ENCODE measurements at regions not wholly inside any gene's neighbourhood (a gene's known extent, or its start where the extent isn't known, plus 50 kb on each side); places are given as distances from the start of the nearest gene placed in this dataset.
"Not testable (repeated sequence)": the region's sequence is repeated elsewhere in the genome, so short reads cannot be mapped to it uniquely, and the experiment has no call there.

GRCh38 chr4:125169192-125169591, 145.6 kb upstream of the FAT4 start:
- Mint-ChIP-seq H3K9me3 (peaks cover 3 to 12% of the 10 kb centered on the region in 2 donors), H3K27ac (no peak overlapping the region), H3K36me3 (no peaks in the 10 kb centered on the region)
- no peak for ATAC-seq
- no peak for DNase-seq (ENCODE audit: low spot score in 2 of 2)

- peaks cover 3 to 12% of the 10 kb centered on the region in 2 donors for H3K9me3 Mint-ChIP-seq
- H3K27ac Mint-ChIP-seq = no peak overlapping the region
- no peak for DNase-seq (ENCODE audit: low spot score in 2 of 2)
- no peak for ATAC-seq
- H3K36me3 Mint-ChIP-seq = no peaks in the 10 kb centered on the region
Measured at GRCh38 chr4:125168531-125168930, 146.2 kb upstream of the FAT4 start.

GRCh38 chr4:125166012-125166411, 148.7 kb upstream of the FAT4 start:
- H3K9me3 Mint-ChIP-seq; H3K27ac Mint-ChIP-seq; DNase-seq (ENCODE audit: low spot score in 2 of 2); ATAC-seq; H3K36me3 Mint-ChIP-seq: not testable (repeated sequence)

GRCh38 chr4:125159001-125159400, 155.8 kb upstream of the FAT4 start:
- no peaks in the 10 kb centered on the region for H3K36me3 Mint-ChIP-seq
- DNase-seq (ENCODE audit: low spot score in 2 of 2) (no peak), ATAC-seq (no peak)
- H3K9me3 Mint-ChIP-seq = peaks cover 11 to 21% of the 10 kb centered on the region in 2 donors
- no peak overlapping the region for H3K27ac Mint-ChIP-seq

- Mint-ChIP-seq H3K36me3 (no peaks in the 10 kb centered on the region), H3K9me3 (peaks cover 15% of the 10 kb centered on the region in 2 donors), H3K27ac (no peak overlapping the region)
- ATAC-seq (no peak), DNase-seq (ENCODE audit: low spot score in 2 of 2) (no peak)
Measured at GRCh38 chr4:125155251-125155650, 159.5 kb upstream of the FAT4 start.

- Mint-ChIP-seq H3K9me3 (peaks cover 0 to 3% of the 10 kb centered on the region in 2 donors), H3K36me3 (no peaks in the 10 kb centered on the region), H3K27ac (no peak overlapping the region)
- no peak for ATAC-seq
- DNase-seq (ENCODE audit: low spot score in 2 of 2) = no peak
Measured at GRCh38 chr4:125140966-125141495, 173.7 kb upstream of the FAT4 start.

GRCh38 chr4:125135652-125136051, 179.1 kb upstream of the FAT4 start:
- peaks cover 0 to 6% of the 10 kb centered on the region in 2 donors for H3K9me3 Mint-ChIP-seq
- ATAC-seq (no peak), DNase-seq (ENCODE audit: low spot score in 2 of 2) (no peak)
- H3K27ac Mint-ChIP-seq = no peak overlapping the region
- no peaks in the 10 kb centered on the region for H3K36me3 Mint-ChIP-seq

GRCh38 chr4:125132729-125133128, 182.0 kb upstream of the FAT4 start:
- DNase-seq (ENCODE audit: low spot score in 2 of 2) (no peak), ATAC-seq (no peak)
- H3K9me3 Mint-ChIP-seq = peaks cover 0 to 4% of the 10 kb centered on the region in 2 donors
- no peak overlapping the region for H3K27ac Mint-ChIP-seq
- H3K36me3 Mint-ChIP-seq = no peaks in the 10 kb centered on the region

- no peak for DNase-seq (ENCODE audit: low spot score in 2 of 2)
- Mint-ChIP-seq H3K9me3 (peaks cover 0 to 3% of the 10 kb centered on the region in 2 donors), H3K36me3 (no peaks in the 10 kb centered on the region), H3K27ac (no peak overlapping the region)
- no peak for ATAC-seq
Measured at GRCh38 chr4:125131891-125132680, 182.7 kb upstream of the FAT4 start.

- ATAC-seq (no peak), DNase-seq (ENCODE audit: low spot score in 2 of 2) (no peak)
- Mint-ChIP-seq H3K36me3 (no peaks in the 10 kb centered on the region), H3K27ac (no peak overlapping the region), H3K9me3 (peaks cover 0 to 10% of the 10 kb centered on the region in 2 donors)
Measured at GRCh38 chr4:125125276-125125675, 189.5 kb upstream of the FAT4 start.

- Mint-ChIP-seq H3K9me3 (peaks cover 0 to 10% of the 10 kb centered on the region in 2 donors), H3K27ac (no peak overlapping the region), H3K36me3 (no peaks in the 10 kb centered on the region)
- DNase-seq (ENCODE audit: low spot score in 2 of 2) = no peak
- no peak for ATAC-seq
Measured at GRCh38 chr4:125123570-125124109, 191.1 kb upstream of the FAT4 start.

GRCh38 chr4:125121581-125121980, 193.2 kb upstream of the FAT4 start:
- no peak for ATAC-seq
- no peaks in the 10 kb centered on the region for H3K36me3 Mint-ChIP-seq
- H3K27ac Mint-ChIP-seq = no peak overlapping the region
- H3K9me3 Mint-ChIP-seq = peaks cover 0 to 10% of the 10 kb centered on the region in 2 donors
- DNase-seq (ENCODE audit: low spot score in 2 of 2) = no peak

- ATAC-seq (no peak), DNase-seq (ENCODE audit: low spot score in 2 of 2) (no peak)
- Mint-ChIP-seq H3K36me3 (no peaks in the 10 kb centered on the region), H3K27ac (no peak overlapping the region), H3K9me3 (peaks cover 0 to 5% of the 10 kb centered on the region in 2 donors)
Measured at GRCh38 chr4:125116431-125116830, 198.3 kb upstream of the FAT4 start.

GRCh38 chr4:125115941-125116340, 198.8 kb upstream of the FAT4 start:
- DNase-seq (ENCODE audit: low spot score in 2 of 2) (no peak), ATAC-seq (no peak)
- peaks cover 0 to 8% of the 10 kb centered on the region in 2 donors for H3K9me3 Mint-ChIP-seq
- no peaks in the 10 kb centered on the region for H3K36me3 Mint-ChIP-seq
- H3K27ac Mint-ChIP-seq = no peak overlapping the region

- Mint-ChIP-seq H3K9me3 (peaks cover 0 to 4% of the 10 kb centered on the region in 2 donors), H3K36me3 (no peaks in the 10 kb centered on the region), H3K27ac (no peak overlapping the region)
- no peak for DNase-seq (ENCODE audit: low spot score in 2 of 2)
- ATAC-seq = no peak
Measured at GRCh38 chr4:125115476-125115875, 199.3 kb upstream of the FAT4 start.

GRCh38 chr4:125112536-125112935, 202.2 kb upstream of the FAT4 start:
- DNase-seq (ENCODE audit: low spot score in 2 of 2) (no peak), ATAC-seq (no peak)
- H3K27ac Mint-ChIP-seq = no peak overlapping the region

GRCh38 chr4:125111323-125111722, 203.4 kb upstream of the FAT4 start:
- peaks cover 4 to 5% of the 10 kb centered on the region in 2 donors for H3K9me3 Mint-ChIP-seq
- H3K27ac Mint-ChIP-seq = no peak overlapping the region
- ATAC-seq = no peak
- no peaks in the 10 kb centered on the region for H3K36me3 Mint-ChIP-seq
- no peak for DNase-seq (ENCODE audit: low spot score in 2 of 2)

More at GRCh38 chr4:125112536-125112935, 202.2 kb upstream of the FAT4 start:
- Mint-ChIP-seq H3K9me3 (peaks cover 2 to 4% of the 10 kb centered on the region in 2 donors), H3K36me3 (no peaks in the 10 kb centered on the region)

- peaks cover 5 to 11% of the 10 kb centered on the region in 2 donors for H3K9me3 Mint-ChIP-seq
- ATAC-seq (no peak), DNase-seq (ENCODE audit: low spot score in 2 of 2) (no peak)
- no peak overlapping the region for H3K27ac Mint-ChIP-seq
- peaks cover 0 to 7% of the 10 kb centered on the region in 2 donors for H3K36me3 Mint-ChIP-seq
Measured at GRCh38 chr4:125105561-125105960, 209.2 kb upstream of the FAT4 start.

All from activated naive CD4-positive, alpha-beta T cell treated with anti-CD3 and anti-CD28 coated beads, Interleukin-2, amount 50 U/mL, for 72 hours (primary cell).